ENCODE measurements at regions not wholly inside any gene's neighbourhood (a gene's known extent, or its start where the extent isn't known, plus 50 kb on each side); places are given as distances from the start of the nearest gene placed in this dataset.

DNA sequence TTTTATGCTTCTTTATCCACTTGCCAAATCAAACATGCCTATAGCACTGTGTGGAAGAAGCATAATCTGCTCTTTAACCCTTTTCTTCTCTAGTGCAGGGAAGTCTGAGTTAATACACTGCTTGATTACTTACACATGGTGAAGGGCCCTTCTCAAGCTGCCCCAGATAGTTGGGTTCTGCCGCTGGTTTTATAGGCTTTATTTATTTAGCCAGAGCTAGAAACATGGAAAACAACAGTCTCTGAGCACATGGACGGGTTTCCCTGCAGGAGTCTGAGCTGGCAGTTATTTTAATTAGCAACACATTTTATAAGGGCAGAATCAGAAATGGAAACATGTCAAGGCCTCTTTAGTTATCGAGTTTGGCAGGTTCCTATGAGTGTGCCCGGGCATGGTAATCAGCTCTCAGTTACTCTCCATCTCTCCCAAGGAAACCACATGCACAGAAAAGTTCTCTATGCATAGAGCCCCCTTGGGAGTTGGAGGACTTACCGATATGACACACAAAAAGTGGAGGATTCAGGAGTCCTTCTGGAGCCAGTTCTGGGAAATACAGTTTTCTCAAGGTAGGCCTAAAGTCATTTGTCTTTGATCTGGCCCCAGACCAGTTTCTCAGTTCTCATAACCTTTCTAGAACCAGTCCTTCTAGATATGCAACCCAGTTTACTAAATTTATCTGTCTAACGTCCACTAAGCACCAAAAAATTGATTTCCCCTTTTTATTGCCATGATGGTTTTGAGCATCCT lies 564.8 kb downstream of the ACTL7B start:
- Mint-ChIP-seq H3K4me3 (no peak overlapping the region), H3K4me1 (peaks cover 6% of the 10 kb centered on the region), H3K27ac (no peak overlapping the region), H3K9me3 (no peaks in the 10 kb centered on the region), H3K27me3 (ENCODE audit: low read depth, poor library complexity) (peaks cover 7% of the 10 kb centered on the region), H3K36me3 (ENCODE audit: low read depth) (no peaks in the 10 kb centered on the region)
- TF ChIP-seq, protein P1, sequence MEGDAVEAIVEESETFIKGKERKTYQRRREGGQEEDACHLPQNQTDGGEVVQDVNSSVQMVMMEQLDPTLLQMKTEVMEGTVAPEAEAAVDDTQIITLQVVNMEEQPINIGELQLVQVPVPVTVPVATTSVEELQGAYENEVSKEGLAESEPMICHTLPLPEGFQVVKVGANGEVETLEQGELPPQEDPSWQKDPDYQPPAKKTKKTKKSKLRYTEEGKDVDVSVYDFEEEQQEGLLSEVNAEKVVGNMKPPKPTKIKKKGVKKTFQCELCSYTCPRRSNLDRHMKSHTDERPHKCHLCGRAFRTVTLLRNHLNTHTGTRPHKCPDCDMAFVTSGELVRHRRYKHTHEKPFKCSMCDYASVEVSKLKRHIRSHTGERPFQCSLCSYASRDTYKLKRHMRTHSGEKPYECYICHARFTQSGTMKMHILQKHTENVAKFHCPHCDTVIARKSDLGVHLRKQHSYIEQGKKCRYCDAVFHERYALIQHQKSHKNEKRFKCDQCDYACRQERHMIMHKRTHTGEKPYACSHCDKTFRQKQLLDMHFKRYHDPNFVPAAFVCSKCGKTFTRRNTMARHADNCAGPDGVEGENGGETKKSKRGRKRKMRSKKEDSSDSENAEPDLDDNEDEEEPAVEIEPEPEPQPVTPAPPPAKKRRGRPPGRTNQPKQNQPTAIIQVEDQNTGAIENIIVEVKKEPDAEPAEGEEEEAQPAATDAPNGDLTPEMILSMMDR (IDR thresholded peaks at IDR 0.05), result no peak
- DNase-seq, result no peak

DNA sequence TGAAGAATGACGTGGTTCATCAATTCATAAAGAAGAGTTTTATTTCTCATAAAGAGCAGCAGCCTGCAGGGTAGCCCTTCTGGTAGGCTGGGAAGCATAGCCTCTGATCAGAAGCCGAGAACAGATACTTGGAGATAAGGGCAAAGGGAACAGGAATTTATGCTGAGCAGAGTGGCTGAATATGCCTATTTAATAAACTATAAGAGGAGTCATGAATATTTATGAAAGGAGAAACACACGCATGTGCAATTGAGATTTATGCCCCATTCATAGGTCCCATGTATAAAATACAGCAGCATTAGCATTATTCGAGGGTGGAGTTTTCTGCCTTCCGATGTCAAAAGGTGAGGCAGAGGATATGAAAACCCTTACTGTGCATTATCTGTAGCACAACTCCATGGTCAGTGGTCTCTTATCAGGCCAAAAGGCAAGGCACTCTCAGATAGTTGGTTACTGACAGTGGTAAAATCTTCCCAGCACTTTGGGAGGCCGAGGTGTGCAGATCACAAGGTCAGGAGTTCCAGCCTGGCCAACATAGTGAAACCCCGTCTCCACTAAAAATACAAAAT lies 569.1 kb downstream of the ACTL7B start:
- no peaks in the 10 kb centered on the region for H3K27me3 Mint-ChIP-seq (ENCODE audit: low read depth, poor library complexity)
- DNase-seq, result no peak
- H3K4me1 Mint-ChIP-seq, result no peaks in the 10 kb centered on the region
- H3K4me3 Mint-ChIP-seq, result no peak overlapping the region
- no peak overlapping the region for H3K27ac Mint-ChIP-seq
- TF ChIP-seq, protein P1 (IDR thresholded peaks at IDR 0.05), result no peak
- no peaks in the 10 kb centered on the region for H3K36me3 Mint-ChIP-seq (ENCODE audit: low read depth)
- H3K9me3 Mint-ChIP-seq, result no peaks in the 10 kb centered on the region

DNA sequence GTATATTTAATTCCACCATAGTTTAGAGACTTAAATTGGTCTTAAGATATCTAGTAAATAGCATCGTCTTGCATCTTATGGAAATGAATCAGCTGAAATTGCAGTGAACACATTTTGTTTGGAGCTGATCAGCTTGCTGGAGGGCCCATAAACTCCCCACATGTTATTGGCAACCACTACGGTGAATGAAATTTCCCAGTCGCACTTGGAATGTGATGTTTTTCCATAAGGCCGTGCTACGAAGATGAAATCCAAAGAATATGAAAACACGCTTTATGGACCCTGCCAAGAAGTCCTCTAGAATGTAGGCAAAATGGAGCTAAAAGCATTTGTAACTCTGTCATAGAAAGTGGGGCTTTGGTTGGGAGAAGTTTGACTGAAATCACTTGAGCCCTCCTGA lies 572.1 kb downstream of the ACTL7B start:
- H3K27ac Mint-ChIP-seq, result no peak overlapping the region
- TF ChIP-seq, protein P1 (IDR thresholded peaks at IDR 0.05), result no peak
- H3K4me1 Mint-ChIP-seq, result peaks cover 3% of the 10 kb centered on the region
- no peaks in the 10 kb centered on the region for H3K27me3 Mint-ChIP-seq (ENCODE audit: low read depth, poor library complexity)
- H3K4me3 Mint-ChIP-seq, result no peak overlapping the region
- no peaks in the 10 kb centered on the region for H3K9me3 Mint-ChIP-seq
- no peak for DNase-seq
- H3K36me3 Mint-ChIP-seq (ENCODE audit: low read depth), result no peaks in the 10 kb centered on the region

DNA sequence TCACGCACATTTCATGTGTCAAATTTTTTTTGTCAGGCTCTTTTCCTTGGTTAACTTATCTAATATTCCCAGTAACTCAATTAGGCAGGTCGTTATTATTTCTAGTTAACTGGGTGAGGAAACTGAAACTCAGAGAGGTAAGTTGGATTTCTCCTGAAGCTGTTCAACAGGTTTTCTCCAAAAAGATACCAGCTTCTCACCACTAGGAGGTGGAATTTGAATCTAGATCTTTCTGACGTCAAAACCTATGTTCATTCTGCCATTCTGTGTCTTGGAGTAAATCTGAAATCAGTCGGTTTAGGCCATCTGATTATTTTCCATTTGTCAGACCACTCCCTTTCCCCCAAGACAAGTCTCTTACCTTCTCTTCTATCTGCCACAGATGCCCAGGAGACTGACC lies 572.9 kb downstream of the ACTL7B start:
- no peak for DNase-seq
- Mint-ChIP-seq H3K36me3 (ENCODE audit: low read depth) (no peaks in the 10 kb centered on the region), H3K27ac (no peak overlapping the region), H3K27me3 (ENCODE audit: low read depth, poor library complexity) (no peaks in the 10 kb centered on the region), H3K9me3 (no peaks in the 10 kb centered on the region), H3K4me3 (no peak overlapping the region), H3K4me1 (peaks cover 3% of the 10 kb centered on the region)
- TF ChIP-seq, protein P1 (IDR thresholded peaks at IDR 0.05), result no peak

DNA sequence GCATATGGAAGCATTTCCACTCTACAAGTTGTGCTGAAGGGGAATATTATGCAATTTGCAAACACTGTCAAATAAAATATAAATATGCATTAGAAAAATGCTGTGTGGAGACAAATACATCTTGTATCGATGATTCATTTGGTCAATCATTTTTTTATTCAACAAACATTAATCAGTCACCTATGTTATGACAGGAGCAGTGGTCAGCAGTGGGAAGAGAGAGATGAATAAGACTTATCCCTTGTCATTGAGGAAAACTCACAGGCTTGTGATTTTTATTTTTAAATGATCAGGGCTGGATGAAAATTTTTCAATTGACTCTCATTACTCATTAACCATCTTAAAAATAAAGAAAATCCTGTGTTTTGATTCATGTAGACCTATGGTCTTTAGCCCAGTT lies 574.1 kb downstream of the ACTL7B start:
- TF ChIP-seq, protein P1 (IDR thresholded peaks at IDR 0.05), result no peak
- H3K36me3 Mint-ChIP-seq (ENCODE audit: low read depth), result no peaks in the 10 kb centered on the region
- no peak overlapping the region for H3K27ac Mint-ChIP-seq
- no peak overlapping the region for H3K4me3 Mint-ChIP-seq
- DNase-seq, result no peak
- H3K4me1 Mint-ChIP-seq, result peaks cover 3% of the 10 kb centered on the region
- H3K27me3 Mint-ChIP-seq (ENCODE audit: low read depth, poor library complexity), result peaks cover 3% of the 10 kb centered on the region
- H3K9me3 Mint-ChIP-seq, result no peaks in the 10 kb centered on the region

DNA sequence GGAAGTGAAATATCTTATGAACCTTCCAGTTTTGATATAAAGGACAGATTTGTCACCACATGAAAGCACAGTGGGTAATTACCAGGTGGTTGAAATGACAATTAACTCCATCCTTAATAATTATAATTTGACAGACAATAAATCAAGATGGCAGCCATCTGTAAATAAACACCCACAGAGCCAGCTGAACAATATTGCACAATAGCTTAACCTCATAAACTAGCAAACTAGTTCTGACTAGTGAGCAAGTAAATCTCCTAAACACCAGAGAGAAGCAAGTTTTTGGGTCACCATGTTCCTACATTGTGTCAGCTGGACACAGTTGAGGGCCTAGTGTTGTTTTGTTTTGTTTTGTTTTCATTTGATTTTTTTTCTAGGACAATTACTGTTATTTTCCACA lies 577.4 kb downstream of the ACTL7B start:
- no peak for DNase-seq
- Mint-ChIP-seq H3K27me3 (ENCODE audit: low read depth, poor library complexity) (peaks cover 3% of the 10 kb centered on the region), H3K9me3 (no peaks in the 10 kb centered on the region), H3K36me3 (ENCODE audit: low read depth) (no peaks in the 10 kb centered on the region), H3K4me1 (peaks cover 3% of the 10 kb centered on the region), H3K4me3 (no peak overlapping the region), H3K27ac (no peak overlapping the region)
- TF ChIP-seq, protein P1 (IDR thresholded peaks at IDR 0.05), result no peak

Data from nephron progenitor cell (in vitro differentiated cells).